PC-9 (cell line): ENCODE measurements at regions not wholly inside any gene's neighbourhood (a gene's known extent, or its start where the extent isn't known, plus 50 kb on each side); places are given as distances from the start of the nearest gene placed in this dataset.
"Not testable (repeated sequence)": the region's sequence is repeated elsewhere in the genome, so short reads cannot be mapped to it uniquely, and the experiment has no call there.

ENCODE experiments used
- BruUV-seq: library from RNA; stranded (reverse); fragments of 400-500 nt; replicated peaks from 2 replicates; lab custom pipeline; 2021; lab: Mats Ljungman, UMichigan
- CTCF ChIA-PET: fragments of 300-600 bp; sonication (Branson Sonifier 250); formaldehyde crosslinking; loops from one replicate; lab custom pipeline; 2022; ENCODE audit warnings: antibody characterized with exemption; lab: Charles Lee
- POLR2A ChIA-PET: fragments of 300-600 bp; sonication (Branson Sonifier 250); formaldehyde crosslinking; loops from one replicate; lab custom pipeline; 2022; ENCODE audit warnings: antibody characterized with exemption; ENCODE audit not compliant: unreplicated experiment; lab: Charles Lee
- DNase-seq, 2 experiments: peaks; one replicate each; pipeline versions ENCODE4 v3.0.0 to v3.0.0-alpha.2; 2015 to 2022; ENCODE audit warnings: mixed read lengths in 1 of 2
- H2AFZ ChIP-seq: fragments of 200-600 bp; sonication (generic); 2 replicates; pipeline ENCODE4 v1.8.1; 2017; ENCODE audit warnings: antibody characterized with exemption
- H3F3A ChIP-seq: fragments of 200-600 bp; sonication (generic); 2 replicates; pipeline ENCODE4 v1.8.1; 2017; ENCODE audit warnings: antibody characterized with exemption, mild to moderate bottlenecking, low read depth; ENCODE audit not compliant: insufficient read depth
- H3K27ac ChIP-seq: fragments of 200-600 bp; sonication (generic); 2 replicates; pipeline ENCODE4 v1.6.1; 2016; ENCODE audit warnings: mixed run types
- H3K27me3 ChIP-seq: fragments of 200-600 bp; sonication (generic); 2 replicates; pipeline ENCODE4 v1.6.1; 2016; ENCODE audit warnings: low read depth, mixed run types; ENCODE audit not compliant: insufficient read depth
- H3K36me3 ChIP-seq: fragments of 200-600 bp; sonication (generic); 2 replicates; pipeline ENCODE4 v1.6.1; 2016; ENCODE audit warnings: low read depth, mixed run types
- H3K4me1 ChIP-seq: fragments of 200-600 bp; sonication (generic); replicated peaks from 2 replicates; pipeline ENCODE4 v1.6.1; 2016; ENCODE audit warnings: mixed run types; ENCODE audit not compliant: insufficient read depth
- H3K4me2 ChIP-seq: fragments of 200-600 bp; sonication (generic); 2 replicates; pipeline ENCODE4 v1.6.1; 2017; ENCODE audit warnings: mixed run types
- H3K4me3 ChIP-seq: fragments of 200-600 bp; sonication (generic); 2 replicates; pipeline ENCODE4 v1.6.1; 2016; ENCODE audit warnings: mixed run types
- H3K79me2 ChIP-seq: fragments of 200-600 bp; sonication (generic); 2 replicates; pipeline ENCODE4 v1.6.1; 2017; ENCODE audit warnings: low read depth, mixed run types
- H3K9me2 ChIP-seq: fragments of 200-600 bp; sonication (generic); 2 replicates; pipeline ENCODE4 v1.8.1; 2017; ENCODE audit warnings: mild to moderate bottlenecking; ENCODE audit not compliant: insufficient read depth
- H3K9me3 ChIP-seq: fragments of 200-600 bp; sonication (generic); 2 replicates; pipeline ENCODE4 v1.8.1; 2016; ENCODE audit warnings: low read depth; ENCODE audit not compliant: insufficient read depth
- H4K20me1 ChIP-seq: fragments of 200-600 bp; sonication (generic); 2 replicates; pipeline ENCODE4 v1.8.1; 2017; ENCODE audit not compliant: insufficient read depth
- CTCF ChIP-seq: fragments of 200-600 bp; sonication (generic); conservative IDR thresholded peaks from 2 replicates; pipeline ENCODE4 v1.6.1; 2017; ENCODE audit warnings: mixed run types, antibody characterized with exemption, mild to moderate bottlenecking, moderate library complexity
- EZH2 ChIP-seq: fragments of 200-600 bp; sonication (generic); IDR thresholded peaks from 2 replicates; pipeline ENCODE4 v1.8.0; 2017; ENCODE audit warnings: antibody characterized with exemption, low read depth
- intact Hi-C: fragments of 100-400 bp; cut with micrococcal nuclease; formaldehyde crosslinking; loops from one replicate; pipeline ENCODE4 v1.10.0; 2022; ENCODE audit not compliant: unreplicated experiment

- intact Hi-C loops, result no loop called here
- H3K4me1 ChIP-seq, result no peaks in the 10 kb centered on the region
- ChIA-PET POLR2A (no interaction called here), CTCF (no interaction called here)
- no peaks in the 10 kb centered on the region for H3F3A ChIP-seq
- H3K9me3 ChIP-seq, result no peaks in the 10 kb centered on the region
- H2AFZ ChIP-seq, result no peak overlapping the region
- TF ChIP-seq EZH2 (no peak), CTCF (no peak)
- no TSS peak for BruUV-seq
- no peaks in the 10 kb centered on the region for H4K20me1 ChIP-seq
- no peaks in the 10 kb centered on the region for H3K79me2 ChIP-seq
- no peak overlapping the region for H3K27ac ChIP-seq
- H3K27me3 ChIP-seq, result no peaks in the 10 kb centered on the region
- no peak for DNase-seq
- H3K4me3 ChIP-seq, result no peak overlapping the region
- H3K9me2 ChIP-seq, result no peaks in the 10 kb centered on the region
- no peak overlapping the region for H3K4me2 ChIP-seq
- no peaks in the 10 kb centered on the region for H3K36me3 ChIP-seq
These were observed 367.3 kb downstream of the TUSC1 start for GRCh38 chr9:25310961-25311360.

- H3K36me3 ChIP-seq, result no peaks in the 10 kb centered on the region
- no peaks in the 10 kb centered on the region for H3K9me3 ChIP-seq
- H2AFZ ChIP-seq, result no peak overlapping the region
- no peak overlapping the region for H3K4me2 ChIP-seq
- H3F3A ChIP-seq, result no peaks in the 10 kb centered on the region
- no peaks in the 10 kb centered on the region for H3K27me3 ChIP-seq
- ChIA-PET POLR2A (no interaction called here), CTCF (no interaction called here)
- no peak for TF ChIP-seq CTCF
- no peak for TF ChIP-seq EZH2
- no peaks in the 10 kb centered on the region for H4K20me1 ChIP-seq
- BruUV-seq, result no TSS peak
- H3K4me3 ChIP-seq, result no peak overlapping the region
- H3K79me2 ChIP-seq, result no peaks in the 10 kb centered on the region
- intact Hi-C loops, result no loop called here
- no peaks in the 10 kb centered on the region for H3K9me2 ChIP-seq
- H3K4me1 ChIP-seq, result no peaks in the 10 kb centered on the region
- DNase-seq, result no peak
- H3K27ac ChIP-seq, result no peak overlapping the region
These were observed 369.7 kb downstream of the TUSC1 start for GRCh38 chr9:25308549-25308948.

GRCh38 chr9:25302601-25303000 is 375.6 kb downstream of the TUSC1 start:
- Histone ChIP-seq H3K9me3 (no peaks in the 10 kb centered on the region), H3K4me3 (no peak overlapping the region), H2AFZ (no peak overlapping the region), H3F3A (no peaks in the 10 kb centered on the region), H4K20me1 (no peaks in the 10 kb centered on the region), H3K27me3 (no peaks in the 10 kb centered on the region), H3K4me2 (no peak overlapping the region), H3K27ac (no peak overlapping the region), H3K36me3 (no peaks in the 10 kb centered on the region), H3K9me2 (no peaks in the 10 kb centered on the region), H3K79me2 (no peaks in the 10 kb centered on the region), H3K4me1 (no peaks in the 10 kb centered on the region)
- TF ChIP-seq EZH2, result no peak
- no peak for TF ChIP-seq CTCF
- no TSS peak for BruUV-seq
- intact Hi-C loops, result no loop called here
- ChIA-PET POLR2A (no interaction called here), CTCF (no interaction called here)
- no peak for DNase-seq

GRCh38 chr9:25288195-25288594 is 390.0 kb downstream of the TUSC1 start:
- H3K79me2 ChIP-seq, H2AFZ ChIP-seq, H3K4me3 ChIP-seq, H3F3A ChIP-seq, H3K27me3 ChIP-seq, CTCF ChIA-PET, POLR2A ChIA-PET, BruUV-seq, H3K27ac ChIP-seq, intact Hi-C loops, H4K20me1 ChIP-seq, H3K4me2 ChIP-seq, H3K36me3 ChIP-seq, H3K4me1 ChIP-seq, DNase-seq, H3K9me2 ChIP-seq, H3K9me3 ChIP-seq: not testable (repeated sequence)
